ENCODE measurements at regions not wholly inside any gene's neighbourhood (a gene's known extent, or its start where the extent isn't known, plus 50 kb on each side); places are given as distances from the start of the nearest gene placed in this dataset.

- H3K27me3 ChIP-seq = no peaks in the 10 kb centered on the region
- H3K27ac ChIP-seq = no peak overlapping the region
- H3K36me3 ChIP-seq = no peaks in the 10 kb centered on the region
- TF ChIP-seq CTCF (IDR thresholded peaks at IDR 0.05) (no peak), POLR2A (IDR thresholded peaks at IDR 0.05) (no peak)
- DNase-seq = no peak
- H3K9me3 ChIP-seq = no peaks in the 10 kb centered on the region
- no peaks in the 10 kb centered on the region for H3K4me1 ChIP-seq
- no peak overlapping the region for H3K4me3 ChIP-seq
Observed at GRCh38 chr5:13567819-13568218, 376.7 kb downstream of the DNAH5 start.

DNA sequence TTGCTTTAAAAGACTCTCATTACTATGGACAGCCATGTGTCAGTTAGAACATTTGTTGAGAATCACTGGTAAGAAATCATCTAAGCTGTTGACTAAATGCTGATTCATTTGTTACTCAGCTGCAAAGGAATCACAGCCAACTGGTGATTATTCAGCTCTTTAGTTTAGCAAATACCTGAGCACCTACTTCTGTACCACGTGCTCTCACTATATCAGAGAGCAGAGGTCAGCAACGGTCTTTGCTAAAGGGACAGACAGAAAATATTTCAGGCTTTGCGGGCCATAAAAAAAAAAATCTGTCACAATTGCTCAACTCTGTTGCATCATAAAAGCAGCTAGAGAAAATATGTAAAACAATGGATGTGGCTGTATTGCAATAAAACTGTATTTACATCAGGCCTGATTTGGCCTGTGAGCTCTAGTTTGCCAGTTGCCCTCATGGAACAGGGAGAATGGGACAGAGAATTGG lies 377.6 kb downstream of the DNAH5 start:
- Histone ChIP-seq H3K27me3 (no peaks in the 10 kb centered on the region), H3K36me3 (no peaks in the 10 kb centered on the region), H3K4me1 (no peaks in the 10 kb centered on the region), H3K9me3 (no peaks in the 10 kb centered on the region), H3K27ac (no peak overlapping the region), H3K4me3 (no peak overlapping the region)
- TF ChIP-seq CTCF (IDR thresholded peaks at IDR 0.05) (no peak), POLR2A (IDR thresholded peaks at IDR 0.05) (no peak)
- no peak for DNase-seq

- no peaks in the 10 kb centered on the region for H3K9me3 ChIP-seq
- H3K27me3 ChIP-seq = no peaks in the 10 kb centered on the region
- no peaks in the 10 kb centered on the region for H3K36me3 ChIP-seq
- no peak overlapping the region for H3K4me3 ChIP-seq
- H3K4me1 ChIP-seq = no peaks in the 10 kb centered on the region
- H3K27ac ChIP-seq = no peak overlapping the region
- TF ChIP-seq CTCF (IDR thresholded peaks at IDR 0.05) (no peak), POLR2A (IDR thresholded peaks at IDR 0.05) (no peak)
- DNase-seq = no peak
Observed at GRCh38 chr5:13558408-13558807, 386.1 kb downstream of the DNAH5 start.

GRCh38 chr5:13553896-13554295 lies 390.6 kb downstream of the DNAH5 start:
- Histone ChIP-seq H3K4me1 (no peaks in the 10 kb centered on the region), H3K4me3 (no peak overlapping the region), H3K27ac (no peak overlapping the region), H3K36me3 (no peaks in the 10 kb centered on the region), H3K27me3 (no peaks in the 10 kb centered on the region), H3K9me3 (no peaks in the 10 kb centered on the region)
- no peak for DNase-seq
- no peak for TF ChIP-seq CTCF (IDR thresholded peaks at IDR 0.05)

DNA sequence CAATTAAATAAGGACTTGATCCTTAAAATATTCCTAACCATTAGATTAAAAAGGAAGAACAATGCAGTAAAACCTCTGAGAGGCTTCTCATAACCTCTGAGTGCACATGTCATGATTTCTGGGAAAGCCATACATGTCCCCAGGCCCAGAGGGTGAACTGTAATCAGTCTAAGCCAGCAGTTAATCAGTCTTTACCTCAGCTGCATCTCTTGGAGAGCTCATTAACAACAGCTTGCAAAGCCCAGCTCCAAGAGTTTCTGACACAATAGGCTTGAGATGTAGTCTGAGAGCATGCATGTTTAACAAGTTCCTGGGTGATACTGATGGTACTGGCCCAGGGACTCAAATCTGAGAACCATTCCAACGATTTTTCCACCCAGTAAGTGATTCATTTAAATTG lies 392.1 kb downstream of the DNAH5 start:
- TF ChIP-seq POLR2A (IDR thresholded peaks at IDR 0.05) = no peak
- TF ChIP-seq CTCF (IDR thresholded peaks at IDR 0.05) = no peak
- DNase-seq = no peak
- H3K36me3 ChIP-seq = no peaks in the 10 kb centered on the region
- no peaks in the 10 kb centered on the region for H3K27me3 ChIP-seq
- no peak overlapping the region for H3K27ac ChIP-seq
- no peaks in the 10 kb centered on the region for H3K4me1 ChIP-seq
- H3K4me3 ChIP-seq = no peak overlapping the region
- no peaks in the 10 kb centered on the region for H3K9me3 ChIP-seq

GRCh38 chr5:13551645-13552044 lies 392.8 kb downstream of the DNAH5 start:
- Histone ChIP-seq H3K27me3 (no peaks in the 10 kb centered on the region), H3K4me1 (no peaks in the 10 kb centered on the region), H3K27ac (no peak overlapping the region), H3K36me3 (no peaks in the 10 kb centered on the region), H3K4me3 (no peak overlapping the region), H3K9me3 (no peaks in the 10 kb centered on the region)
- DNase-seq = no peak
- TF ChIP-seq CTCF (IDR thresholded peaks at IDR 0.05) = no peak
- no peak for TF ChIP-seq POLR2A (IDR thresholded peaks at IDR 0.05)

All from Peyer's patch (tissue), 4 donors.